ENCODE measurements at regions not wholly inside any gene's neighbourhood (a gene's known extent, or its start where the extent isn't known, plus 50 kb on each side); places are given as distances from the start of the nearest gene placed in this dataset.

DNA sequence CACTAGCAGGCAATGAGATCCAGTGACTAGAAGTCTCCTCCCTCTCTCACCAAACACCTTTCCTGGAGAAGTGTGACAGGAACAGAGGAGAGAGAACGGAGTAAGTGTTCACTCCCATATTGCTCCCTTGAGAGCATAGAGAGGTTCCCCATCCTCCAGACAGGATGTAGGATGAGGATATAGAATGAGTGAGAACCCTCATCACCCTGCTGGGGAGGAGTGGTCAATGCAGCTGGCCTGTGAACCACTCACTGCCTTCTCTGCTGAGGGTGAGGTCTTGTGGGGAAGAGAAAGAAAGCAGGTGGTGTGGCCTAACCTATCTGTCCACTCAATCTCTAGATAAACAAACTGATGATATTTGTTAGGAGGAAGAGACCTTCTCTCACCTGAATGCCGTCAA lies 386.6 kb downstream of the PCDH20 start:
- DNase-seq (ENCODE audit: low spot score): no peak

DNA sequence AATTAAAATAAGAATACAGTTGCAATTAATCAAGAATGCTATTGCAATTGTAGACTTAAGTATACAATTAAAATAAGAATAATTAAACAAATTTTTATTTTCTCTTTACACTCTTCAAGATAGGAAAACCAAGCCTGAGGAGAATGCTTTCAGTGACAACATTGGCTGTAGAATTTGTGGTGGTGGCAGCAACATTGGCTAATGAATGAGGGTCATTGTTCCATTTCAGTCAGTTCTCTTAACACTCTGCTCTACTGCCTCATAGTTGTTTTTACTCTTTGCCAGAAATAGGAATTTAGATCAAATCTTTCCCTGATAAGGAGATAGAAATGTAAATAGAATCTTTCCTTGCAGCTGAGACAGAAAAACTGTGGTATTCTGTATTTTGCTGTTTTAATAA lies 391.6 kb downstream of the PCDH20 start:
- DNase-seq (ENCODE audit: low spot score): peak; percentile 0

DNA sequence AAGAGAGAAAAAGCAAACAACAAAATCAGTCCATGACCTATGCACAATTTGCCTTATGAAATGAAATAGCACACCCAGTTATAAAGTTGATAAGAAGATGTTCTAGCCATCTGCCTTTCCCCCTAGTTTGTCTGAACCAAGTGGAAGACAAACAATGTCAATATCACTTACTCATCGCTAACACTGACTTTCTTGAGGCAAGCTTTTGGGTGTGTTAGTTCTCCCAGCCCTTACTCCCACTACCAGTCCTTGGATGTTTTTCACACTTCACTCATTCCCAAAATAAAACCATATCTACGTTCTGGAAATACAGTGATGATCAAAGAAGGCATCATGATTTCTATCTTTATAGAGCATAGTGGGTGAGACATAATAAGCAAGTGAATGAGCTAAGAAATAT lies 393.8 kb downstream of the PCDH20 start:
- no peak for DNase-seq (ENCODE audit: low spot score)

DNA sequence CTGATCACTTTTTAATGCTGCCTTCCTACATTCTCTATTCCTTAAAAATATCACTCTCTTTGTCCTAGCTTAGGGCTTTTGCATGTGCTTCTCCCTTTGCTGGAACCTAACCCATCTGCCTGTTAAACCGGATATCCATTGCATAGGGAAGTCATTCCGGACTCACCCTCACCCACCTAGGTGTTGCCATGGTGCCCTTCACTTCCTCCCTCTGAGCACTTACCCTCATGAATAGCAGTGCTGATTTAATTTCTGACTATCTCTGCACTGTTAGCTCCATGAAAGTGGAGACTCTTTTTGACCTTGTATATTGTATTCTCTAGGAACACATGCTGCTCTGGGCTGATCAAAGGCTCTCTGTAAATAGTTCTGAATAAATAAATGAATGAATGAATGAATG lies 401.9 kb downstream of the PCDH20 start:
- no peak for DNase-seq (ENCODE audit: low spot score)

DNA sequence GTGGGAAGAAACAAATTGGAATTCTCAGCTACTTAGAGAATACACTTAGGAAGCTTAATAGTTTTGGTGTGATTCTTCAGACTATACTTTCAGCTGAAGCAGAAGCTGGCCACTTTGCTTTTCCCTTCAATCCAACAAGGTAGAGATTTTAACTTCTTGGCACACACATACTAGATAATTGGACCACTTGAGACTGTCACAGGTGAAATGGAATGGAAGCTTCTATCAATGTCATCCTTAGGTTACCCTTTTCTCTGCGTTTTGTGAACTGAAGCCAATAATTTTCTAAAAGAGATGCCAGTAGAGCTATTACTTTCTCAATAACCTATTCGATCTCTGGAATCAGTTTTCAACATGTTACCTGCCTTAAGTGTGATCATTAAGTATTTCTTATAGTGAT lies 405.3 kb downstream of the PCDH20 start:
- DNase-seq (ENCODE audit: low spot score): no peak

DNA sequence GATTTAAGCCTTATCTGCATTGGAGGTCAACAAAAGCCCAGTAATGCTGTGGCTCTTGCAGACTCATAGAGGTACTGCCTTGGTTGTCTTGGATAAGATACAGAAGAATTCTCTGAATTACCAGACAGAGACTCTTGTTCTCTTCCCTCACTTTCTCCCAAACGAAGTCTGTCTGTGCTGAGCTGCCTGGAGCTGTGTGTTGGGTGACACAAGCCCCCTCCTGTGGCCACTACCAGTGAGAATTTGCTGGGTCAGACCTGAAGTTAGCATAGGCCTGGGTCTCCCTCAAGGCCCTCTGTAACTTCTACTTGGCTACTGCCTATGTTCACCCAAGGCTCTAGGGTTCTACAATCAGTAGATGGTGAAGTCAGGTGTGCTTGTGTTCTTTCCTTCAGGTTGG lies 413.0 kb downstream of the PCDH20 start:
- no peak for DNase-seq (ENCODE audit: low spot score)

DNA sequence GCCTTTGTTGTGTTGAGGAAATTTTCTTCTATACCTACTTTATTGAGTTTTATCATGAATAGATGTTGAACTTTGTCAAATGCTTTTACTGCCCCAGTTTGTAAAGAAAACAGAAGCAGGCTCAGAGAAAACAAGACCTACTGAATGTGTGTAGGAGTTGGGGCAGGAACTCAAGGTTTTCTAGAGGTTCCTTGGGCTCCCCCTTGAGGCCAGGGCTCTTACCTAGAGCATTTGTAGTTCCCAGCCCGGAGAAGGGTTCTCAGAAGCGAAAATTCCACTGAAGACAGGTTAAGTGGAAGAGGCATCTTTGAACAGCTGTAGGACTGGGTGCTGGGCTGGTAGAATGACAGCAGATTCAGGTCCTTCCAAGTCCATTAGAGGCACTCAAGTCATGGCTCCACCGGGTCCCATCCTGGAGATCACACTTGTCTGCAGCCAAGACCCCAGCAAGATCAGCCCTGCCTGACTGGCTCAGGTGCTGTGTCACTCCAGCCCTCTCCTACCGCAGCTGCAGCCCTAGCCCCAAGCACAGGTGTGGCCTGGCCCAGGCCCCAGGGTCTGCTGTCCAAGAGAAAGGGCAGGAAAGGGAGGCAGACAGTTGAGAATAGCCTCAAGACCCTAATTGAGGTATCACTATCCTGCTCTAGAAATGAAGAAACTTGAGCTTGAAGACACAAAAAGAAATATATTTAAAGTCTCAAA lies 425.5 kb downstream of the PCDH20 start:
- no peak for DNase-seq (ENCODE audit: low spot score)

DNA sequence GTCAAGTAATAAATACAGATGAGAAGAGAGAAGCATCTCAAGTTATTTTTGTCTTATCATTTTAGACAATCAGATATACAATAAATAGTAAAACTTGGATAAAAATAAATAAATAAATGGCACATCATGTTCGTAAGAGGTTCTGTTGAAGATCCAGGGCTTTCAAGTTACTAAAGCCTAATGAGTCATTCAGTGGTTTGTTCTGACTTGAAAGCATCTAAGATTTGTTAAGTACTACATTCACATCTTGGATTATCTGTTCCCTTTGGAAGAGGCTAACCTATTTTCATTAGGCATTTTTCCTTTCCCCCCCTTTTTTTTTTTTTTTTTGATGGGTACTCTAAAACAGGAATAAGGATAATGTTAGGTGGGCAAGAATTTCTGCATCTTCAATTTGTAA lies 429.3 kb downstream of the PCDH20 start:
- DNase-seq (ENCODE audit: low spot score): no peak

DNA sequence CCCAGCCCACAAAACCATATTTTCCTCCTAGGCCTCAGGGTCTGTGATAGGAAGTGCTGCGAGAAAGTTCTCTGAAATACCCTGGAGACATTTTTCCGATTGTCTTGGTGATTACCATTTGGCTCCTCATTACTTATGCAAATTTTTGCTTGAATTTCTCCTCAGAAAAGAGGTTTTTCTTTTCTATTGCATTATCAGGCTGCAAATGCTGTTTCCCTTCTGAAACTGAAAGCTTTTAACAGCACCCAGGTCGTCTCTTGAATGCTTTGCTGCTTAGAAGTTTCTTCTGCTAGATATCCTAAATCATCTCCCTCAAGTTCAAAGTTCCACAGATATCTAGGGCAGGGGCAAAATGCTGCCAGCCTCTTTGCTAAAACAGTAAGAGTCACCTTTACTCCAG lies 434.2 kb downstream of the PCDH20 start:
- DNase-seq (ENCODE audit: low spot score): no peak

DNA sequence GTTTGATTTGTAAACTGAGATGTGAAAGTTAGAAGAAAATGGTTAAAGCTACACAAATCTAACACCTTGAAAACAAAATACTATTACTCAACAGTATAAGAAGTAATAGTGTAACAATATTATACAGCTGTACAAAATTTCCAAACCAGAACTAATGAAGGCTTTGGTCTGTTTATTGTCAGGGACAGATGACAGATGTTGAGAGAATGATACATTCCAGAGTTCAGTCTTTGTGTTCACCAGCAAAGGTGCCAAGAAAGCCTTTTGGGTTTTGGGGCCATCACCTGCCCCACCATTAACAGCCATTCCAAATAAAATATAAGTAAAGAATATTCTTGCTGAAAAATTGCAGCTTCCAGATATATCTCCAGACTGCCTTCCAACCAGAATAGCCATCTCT lies 439.3 kb downstream of the PCDH20 start:
- DNase-seq (ENCODE audit: low spot score): no peak

DNA sequence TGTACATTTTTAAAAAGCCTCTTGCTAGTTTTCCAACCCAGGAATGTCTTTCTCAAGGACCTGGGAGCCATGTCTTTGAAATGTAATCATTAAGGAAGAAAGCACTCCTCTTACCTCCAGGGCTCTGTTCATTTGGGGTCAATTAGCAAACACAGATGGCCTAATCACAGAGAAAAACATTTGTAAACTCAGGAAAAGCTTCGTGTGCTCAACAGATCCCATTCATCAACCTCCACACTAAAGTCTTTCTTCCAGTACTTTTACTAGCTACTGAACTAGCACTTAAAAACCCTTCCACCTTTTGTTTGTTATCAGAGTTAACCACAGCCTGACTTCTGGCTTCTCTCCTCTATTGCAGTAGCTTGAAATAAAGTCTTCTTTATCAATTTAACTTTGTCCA lies 441.4 kb downstream of the PCDH20 start:
- DNase-seq (ENCODE audit: low spot score): no peak

DNA sequence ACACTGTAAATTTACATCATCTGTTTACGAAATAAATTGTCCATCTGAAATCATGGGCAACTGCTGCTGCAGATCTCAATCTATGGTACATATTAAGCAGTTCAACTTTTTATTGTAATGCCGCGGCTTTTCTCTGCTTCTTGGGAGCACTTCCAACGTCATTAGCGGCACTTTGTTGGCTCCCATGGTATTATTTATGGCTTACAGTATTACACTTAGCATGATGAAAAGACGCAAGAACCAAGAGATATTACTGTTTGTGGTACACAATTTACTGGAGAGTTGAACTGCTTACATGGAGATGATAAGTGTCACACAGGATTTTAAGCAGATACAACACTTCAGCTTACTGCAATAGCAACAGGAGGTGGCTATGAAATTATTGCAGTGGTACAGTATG lies 442.1 kb downstream of the PCDH20 start:
- no peak for DNase-seq (ENCODE audit: low spot score)

DNA sequence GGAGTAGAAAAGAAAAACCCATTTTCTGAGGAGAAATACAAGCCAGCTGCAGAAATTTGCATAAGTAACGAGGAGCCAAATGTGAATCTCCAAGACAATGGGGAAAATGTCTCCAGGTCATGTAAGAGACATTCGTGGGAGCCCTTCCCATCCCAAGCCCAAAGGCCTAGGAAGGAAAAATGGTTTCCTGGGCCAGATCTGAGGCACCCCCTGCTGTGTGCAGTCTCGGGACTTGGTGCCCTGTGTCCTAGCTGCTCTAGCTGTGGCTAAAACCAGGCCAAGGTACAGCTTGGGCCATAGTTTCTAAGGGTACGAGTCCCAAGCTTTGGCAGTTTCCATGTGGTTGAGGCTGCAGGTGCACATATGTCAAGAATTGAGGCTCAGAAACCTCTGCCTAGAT lies 444.9 kb downstream of the PCDH20 start:
- no peak for DNase-seq (ENCODE audit: low spot score)

DNA sequence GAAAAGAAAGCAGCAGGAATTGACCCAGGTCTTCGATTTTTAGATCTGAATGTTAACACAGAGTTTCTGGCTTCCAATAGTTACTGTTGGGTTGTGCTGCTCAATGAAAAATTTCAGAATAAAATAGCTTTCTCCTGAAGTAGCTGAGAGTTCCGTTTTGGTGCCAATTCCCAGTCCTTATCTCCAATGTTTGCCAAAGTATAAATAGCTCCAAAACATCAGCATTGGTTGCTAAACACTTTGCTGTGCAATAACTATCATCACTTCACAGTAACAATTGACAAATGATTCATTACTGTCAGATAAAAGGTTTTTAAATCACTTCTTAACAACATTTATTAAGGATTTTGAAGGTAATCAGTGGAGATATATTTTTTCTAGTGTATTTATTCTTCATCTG lies 446.0 kb downstream of the PCDH20 start:
- DNase-seq (ENCODE audit: low spot score): peak; percentile 1

DNA sequence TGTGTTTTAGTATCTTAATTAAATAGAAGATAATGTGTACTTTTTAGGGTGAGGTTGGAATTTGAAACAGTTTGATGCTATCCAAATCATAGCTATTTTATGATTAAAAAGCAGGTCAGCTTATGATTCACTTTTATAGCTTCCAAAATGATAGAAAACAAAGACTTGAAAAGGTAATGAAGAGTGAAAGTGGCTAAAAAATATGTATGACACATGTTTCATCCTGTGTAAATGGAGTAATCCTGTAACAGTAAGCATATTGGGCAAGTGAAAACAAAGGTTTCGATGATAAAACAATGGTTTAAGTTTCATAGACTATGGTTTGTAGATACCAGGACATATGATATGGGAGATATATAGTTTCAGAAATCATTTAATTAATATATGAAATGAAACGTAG lies 456.2 kb downstream of the PCDH20 start:
- DNase-seq (ENCODE audit: low spot score): no peak

DNA sequence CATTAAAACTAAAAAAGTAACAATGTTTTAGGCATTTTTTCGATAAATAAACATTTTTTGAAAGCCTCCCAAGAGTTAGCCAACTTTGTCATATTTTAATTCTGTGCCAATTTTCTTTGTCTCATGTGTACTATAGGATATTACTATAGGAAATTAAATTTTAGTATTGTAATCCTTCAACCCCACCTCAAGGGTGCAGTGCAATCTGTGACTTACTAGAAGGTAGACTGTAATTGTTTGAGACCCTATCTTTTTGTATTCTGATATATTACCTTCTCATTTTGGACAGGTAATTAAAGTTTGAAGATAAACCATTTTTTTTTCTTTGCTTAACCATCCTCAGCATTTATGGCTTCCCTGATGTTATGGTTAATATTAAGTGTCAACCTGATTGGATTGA lies 457.8 kb downstream of the PCDH20 start:
- no peak for DNase-seq (ENCODE audit: low spot score)

DNA sequence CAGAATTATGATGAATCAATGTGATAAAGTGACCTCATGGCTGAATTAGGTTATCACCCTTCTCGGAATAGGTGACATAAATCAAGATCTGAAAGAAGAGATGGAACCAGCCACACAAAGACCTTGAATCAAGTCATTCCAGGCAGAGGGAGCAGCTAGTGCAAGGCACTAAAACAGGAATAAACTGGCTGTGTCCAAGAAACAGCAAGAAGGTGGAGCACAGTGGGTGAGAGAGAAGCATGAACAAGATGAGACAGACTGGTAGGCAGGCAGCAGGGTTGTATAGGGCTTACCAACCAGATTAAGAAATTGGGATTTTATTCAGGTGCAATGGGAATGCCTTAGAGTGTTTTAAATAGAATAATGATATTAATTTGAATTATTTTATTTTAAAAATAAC lies 470.3 kb downstream of the PCDH20 start:
- no peak for DNase-seq (ENCODE audit: low spot score)

DNA sequence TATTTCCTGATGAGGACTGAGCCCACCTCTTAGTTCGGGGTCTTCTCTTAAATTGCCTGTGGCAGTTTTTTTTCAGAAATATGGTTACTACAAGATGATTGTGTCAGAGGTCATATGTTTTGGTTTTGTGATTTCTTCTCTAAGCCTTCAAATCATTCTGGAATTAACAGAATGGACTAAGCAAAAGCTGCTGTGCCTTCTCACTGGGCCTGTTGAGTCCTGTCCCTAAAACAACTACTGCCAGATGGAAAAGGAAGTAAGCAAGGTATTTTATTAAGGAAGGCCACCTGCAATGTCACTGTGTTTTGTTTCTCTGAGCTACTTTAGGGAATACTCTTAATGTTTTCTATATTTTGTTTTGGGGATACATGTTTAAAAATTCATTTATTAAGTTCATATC lies 470.8 kb downstream of the PCDH20 start:
- DNase-seq (ENCODE audit: low spot score): no peak

DNA sequence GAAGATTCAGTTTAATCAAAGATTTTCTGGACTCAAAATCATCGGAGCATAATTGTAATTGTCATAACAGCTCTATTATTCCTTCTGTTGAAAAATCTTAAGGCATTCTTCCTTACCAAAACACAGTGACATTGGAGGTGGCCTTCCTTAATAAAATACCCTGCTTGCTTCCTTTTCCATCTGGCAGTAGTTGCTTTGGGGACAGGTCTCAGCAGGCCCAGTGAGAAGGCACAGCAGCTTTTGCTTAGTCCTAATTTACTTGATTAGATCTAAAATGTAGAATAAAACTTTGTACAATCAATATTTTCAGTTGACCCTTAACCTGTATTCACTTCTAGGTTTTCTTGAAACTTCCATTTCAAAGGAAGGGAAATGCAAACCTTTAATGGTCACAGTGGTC lies 471.6 kb downstream of the PCDH20 start:
- DNase-seq (ENCODE audit: low spot score): no peak

DNA sequence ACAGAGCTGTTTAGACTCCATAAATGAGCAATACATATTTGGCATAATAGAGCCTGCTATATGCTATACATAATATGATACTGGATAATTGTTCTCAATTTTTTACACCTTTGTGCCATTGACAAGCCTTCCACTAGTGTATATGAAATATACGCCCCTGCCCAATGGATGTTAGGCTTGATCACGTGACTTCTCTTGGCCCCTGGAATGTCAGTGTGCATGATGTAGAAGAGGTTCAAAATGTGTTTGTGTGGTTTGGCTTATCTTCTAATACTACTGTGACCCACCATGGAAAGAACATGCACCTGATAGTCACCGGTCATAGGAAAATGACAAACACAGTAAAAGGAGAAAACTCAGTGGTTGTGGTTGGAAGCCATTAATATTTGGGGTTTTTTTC lies 479.4 kb downstream of the PCDH20 start:
- no peak for DNase-seq (ENCODE audit: low spot score)

DNA sequence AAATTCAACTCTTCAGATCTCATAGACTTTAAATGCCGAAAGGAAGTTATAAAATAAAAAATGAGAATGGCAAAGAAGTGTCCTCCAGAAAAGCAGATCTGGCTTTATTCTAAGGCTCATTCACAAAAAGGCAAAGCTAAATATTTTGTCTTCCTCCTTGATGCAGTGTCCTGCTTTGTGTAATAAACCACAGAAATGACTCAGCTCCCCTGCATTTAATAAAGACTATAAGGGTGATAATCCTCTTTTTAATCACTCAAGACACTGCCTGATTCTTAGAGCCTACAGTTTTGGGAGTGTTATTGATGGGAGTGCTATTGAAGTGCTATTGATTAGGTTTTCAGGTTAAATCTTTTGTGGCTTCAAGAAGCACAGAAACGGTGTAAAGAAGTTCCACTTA lies 482.0 kb downstream of the PCDH20 start:
- no peak for DNase-seq (ENCODE audit: low spot score)

DNA sequence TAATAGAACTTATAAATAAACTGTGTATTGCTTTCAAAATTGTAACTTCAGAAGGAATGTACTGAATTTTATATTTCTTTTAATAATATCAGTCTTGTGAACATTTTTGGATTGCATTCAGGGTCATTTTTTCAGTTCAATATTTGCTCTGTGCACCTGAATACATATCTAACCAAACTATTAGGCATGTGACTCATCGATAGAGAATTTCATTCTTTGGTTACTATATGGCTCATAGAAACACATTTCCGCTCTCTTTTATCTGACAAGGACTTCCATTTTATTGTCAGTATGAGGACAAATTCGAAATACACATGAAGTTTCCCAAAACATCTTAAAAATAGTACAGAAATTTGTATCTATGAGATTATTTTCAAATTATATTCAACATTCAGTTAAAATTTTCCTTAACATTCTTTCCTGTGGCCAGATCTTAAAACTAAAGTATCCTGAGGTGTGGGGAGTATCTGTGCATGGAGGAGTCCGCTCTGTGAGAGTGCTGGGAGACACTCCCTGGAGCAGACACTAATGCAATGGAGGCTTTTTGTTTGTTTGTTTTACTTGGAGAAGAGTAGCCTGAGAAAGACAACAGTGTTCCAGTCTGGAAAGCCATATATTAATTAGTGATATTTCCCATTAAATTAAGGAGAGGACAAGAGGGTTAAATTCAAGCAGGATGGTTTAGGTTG lies 483.6 kb downstream of the PCDH20 start:
- no peak for DNase-seq (ENCODE audit: low spot score)

DNA sequence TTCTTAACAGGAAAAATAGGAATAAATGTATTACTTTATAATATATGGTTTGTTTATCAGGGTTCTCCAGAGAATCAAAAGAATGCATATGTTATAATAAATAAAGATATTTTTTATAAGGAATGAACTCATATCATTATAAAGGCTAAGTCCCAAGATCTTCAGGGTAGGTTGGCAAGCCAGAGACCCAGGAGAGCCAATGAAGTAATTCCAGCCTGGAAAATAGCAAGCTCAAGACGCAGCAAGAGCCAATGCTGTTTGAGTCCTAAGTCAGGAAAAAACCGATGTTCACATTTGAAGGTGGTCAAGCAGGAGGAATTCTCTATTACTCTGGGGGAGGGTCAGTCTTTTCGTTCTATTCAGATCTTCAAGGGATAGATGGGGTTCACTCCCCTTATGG lies 490.0 kb downstream of the PCDH20 start:
- no peak for DNase-seq (ENCODE audit: low spot score)

DNA sequence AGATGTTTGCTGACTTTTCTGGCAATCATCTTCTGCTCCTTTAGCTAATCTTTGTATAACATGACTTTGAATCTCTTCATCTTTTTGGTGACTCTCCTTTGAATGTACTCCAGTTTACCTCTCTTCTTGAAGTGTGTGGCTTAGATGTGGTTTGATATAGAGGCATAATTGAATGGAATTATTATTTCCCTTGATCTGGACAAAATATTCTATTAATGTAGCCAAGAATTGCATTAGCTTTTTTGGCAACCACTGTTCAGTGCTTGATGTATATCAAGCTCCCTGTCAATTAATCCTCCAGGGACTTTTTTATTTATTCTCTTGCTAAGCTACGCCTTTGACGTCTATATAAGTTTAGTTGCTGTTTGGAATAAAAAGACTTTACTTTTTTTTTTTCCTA lies 490.8 kb downstream of the PCDH20 start:
- DNase-seq (ENCODE audit: low spot score): no peak

All from HuH-7 (cell line).